Neural progenitor cell (in vitro differentiated cells): ENCODE measurements at regions not wholly inside any gene's neighbourhood (a gene's known extent, or its start where the extent isn't known, plus 50 kb on each side); places are given as distances from the start of the nearest gene placed in this dataset.
A peak's percentile ranks its signal among the peaks of the same experiment; 100 is the strongest.

Experiments
- DNase-seq: peaks from one replicate; pipeline ENCODE4 v3.0.0-alpha.2; 2016; ENCODE audit warnings: low spot score
- H2AFZ ChIP-seq: fragments of 200-600 bp; sonication (generic); replicated peaks from 2 replicates; pipeline ENCODE4 v1.6.1; 2016; ENCODE audit warnings: antibody characterized with exemption
- H3F3A ChIP-seq: fragments of 200-600 bp; sonication (generic); 2 replicates; pipeline ENCODE4 v1.6.1; 2016; ENCODE audit warnings: antibody characterized with exemption, low read depth
- H3K27ac ChIP-seq: fragments of 200-600 bp; sonication (generic); 2 replicates; pipeline ENCODE4 v1.5.1; 2016; ENCODE audit warnings: mild to moderate bottlenecking
- H3K27me3 ChIP-seq: fragments of 200-600 bp; sonication (generic); 2 replicates; pipeline ENCODE4 v1.6.1; 2016; ENCODE audit warnings: mild to moderate bottlenecking, moderate library complexity
- H3K36me3 ChIP-seq: fragments of 200-600 bp; sonication (generic); 2 replicates; pipeline ENCODE4 v1.5.1; 2016
- H3K4me1 ChIP-seq: fragments of 200-600 bp; sonication (generic); 2 replicates; pipeline ENCODE4 v1.6.1; 2016; ENCODE audit warnings: mixed run types
- H3K4me2 ChIP-seq: fragments of 200-600 bp; sonication (generic); 2 replicates; pipeline ENCODE4 v1.6.1; 2016
- H3K4me3 ChIP-seq: fragments of 200-600 bp; sonication (generic); 2 replicates; pipeline ENCODE4 v1.5.1; 2016
- H3K79me2 ChIP-seq: fragments of 200-600 bp; sonication (generic); 2 replicates; pipeline ENCODE4 v1.6.1; 2016; ENCODE audit warnings: low read depth
- H3K9ac ChIP-seq: fragments of 200-600 bp; sonication (generic); 2 replicates; pipeline ENCODE4 v1.6.1; 2016
- H3K9me3 ChIP-seq: fragments of 200-600 bp; sonication (generic); 2 replicates; pipeline ENCODE4 v1.5.1; 2016; ENCODE audit warnings: low read depth
- H4K20me1 ChIP-seq: fragments of 200-600 bp; sonication (generic); 2 replicates; pipeline ENCODE4 v1.6.1; 2016; ENCODE audit warnings: low read depth
- H3K27ac Mint-ChIP-seq: 3 replicates; pipeline ENCODE4 v1.8.0; 2021; ENCODE audit warnings: mixed read lengths
- H3K27me3 Mint-ChIP-seq: 2 replicates; pipeline ENCODE4 v1.8.0; 2022; ENCODE audit warnings: low read depth, mild to moderate bottlenecking, inconsistent platforms, moderate library complexity, mixed read lengths; ENCODE audit not compliant: insufficient read depth
- H3K36me3 Mint-ChIP-seq: 3 replicates; pipeline ENCODE4 v1.8.0; 2021; ENCODE audit warnings: mixed read lengths
- H3K4me1 Mint-ChIP-seq: 3 replicates; pipeline ENCODE4 v1.8.0; 2021; ENCODE audit warnings: mixed read lengths
- H3K4me3 Mint-ChIP-seq: 3 replicates; pipeline ENCODE4 v1.8.0; 2021; ENCODE audit warnings: mild to moderate bottlenecking, moderate library complexity, mixed read lengths
- H3K9me3 Mint-ChIP-seq: 3 replicates; pipeline ENCODE4 v1.8.0; 2020; ENCODE audit warnings: mixed read lengths
- CTCF ChIP-seq: fragments of 200-600 bp; sonication (generic); IDR thresholded peaks from 2 replicates; pipeline ENCODE4 v1.5.1; 2017; ENCODE audit warnings: antibody characterized with exemption, mild to moderate bottlenecking
- EZH2 ChIP-seq: fragments of 200-600 bp; sonication (generic); IDR thresholded peaks from 2 replicates; pipeline ENCODE4 v1.6.1; 2017; ENCODE audit warnings: antibody characterized with exemption, mild to moderate bottlenecking, moderate library complexity
- EZH2phosphoT487 ChIP-seq: fragments of 200-600 bp; sonication (generic); IDR thresholded peaks from 2 replicates; pipeline ENCODE4 v1.6.1; 2017; ENCODE audit warnings: antibody characterized with exemption

- no peaks in the 10 kb centered on the region for H3K4me1 ChIP-seq
- H3K4me1 Mint-ChIP-seq, result no peaks in the 10 kb centered on the region
- H3K4me3 ChIP-seq, result no peak overlapping the region
- H3K36me3 ChIP-seq, result no peaks in the 10 kb centered on the region
- no peak for DNase-seq
- H3K9ac ChIP-seq, result no peak overlapping the region
- no peaks in the 10 kb centered on the region for H4K20me1 ChIP-seq
- no peaks in the 10 kb centered on the region for H3K27me3 Mint-ChIP-seq
- H3K4me2 ChIP-seq, result no peak overlapping the region
- H3K9me3 Mint-ChIP-seq, result peaks cover 6% of the 10 kb centered on the region
- no peak overlapping the region for H2AFZ ChIP-seq
- TF ChIP-seq CTCF (no peak), EZH2 (no peak), EZH2phosphoT487 (no peak)
- H3K27ac Mint-ChIP-seq, result no peak overlapping the region
- H3K27ac ChIP-seq, result no peak overlapping the region
- no peaks in the 10 kb centered on the region for H3K9me3 ChIP-seq
- no peaks in the 10 kb centered on the region for H3K79me2 ChIP-seq
- no peak overlapping the region for H3K4me3 Mint-ChIP-seq
- H3K27me3 ChIP-seq, result no peaks in the 10 kb centered on the region
- no peaks in the 10 kb centered on the region for H3F3A ChIP-seq
- peaks cover under 1% of the 10 kb centered on the region for H3K36me3 Mint-ChIP-seq
Observed at GRCh38 chr5:91687430-91687829, 304.3 kb upstream of the ARRDC3 start.

GRCh38 chr5:91684625-91685024 is 301.5 kb upstream of the ARRDC3 start:
- Histone ChIP-seq H3K79me2 (no peaks in the 10 kb centered on the region), H4K20me1 (no peaks in the 10 kb centered on the region), H3K27me3 (no peaks in the 10 kb centered on the region), H3K9me3 (no peaks in the 10 kb centered on the region), H3F3A (no peaks in the 10 kb centered on the region), H3K4me3 (no peak overlapping the region), H3K27ac (no peak overlapping the region), H3K36me3 (no peaks in the 10 kb centered on the region), H3K9ac (no peak overlapping the region), H3K4me2 (no peak overlapping the region), H3K4me1 (no peaks in the 10 kb centered on the region), H2AFZ (no peak overlapping the region)
- H3K4me3 Mint-ChIP-seq, result no peak overlapping the region
- no peaks in the 10 kb centered on the region for H3K36me3 Mint-ChIP-seq
- H3K4me1 Mint-ChIP-seq, result no peaks in the 10 kb centered on the region
- H3K27me3 Mint-ChIP-seq, result no peaks in the 10 kb centered on the region
- no peak for TF ChIP-seq EZH2
- no peak for TF ChIP-seq EZH2phosphoT487
- TF ChIP-seq CTCF, result no peak
- peaks cover 2% of the 10 kb centered on the region for H3K9me3 Mint-ChIP-seq
- no peak for DNase-seq
- H3K27ac Mint-ChIP-seq, result no peak overlapping the region

GRCh38 chr5:91670563-91670962 is 287.4 kb upstream of the ARRDC3 start:
- peak; percentile 37 for DNase-seq
- H3K27me3 ChIP-seq, result no peaks in the 10 kb centered on the region
- no peaks in the 10 kb centered on the region for H3K36me3 Mint-ChIP-seq
- peak overlapping the region; percentile 73 for H3K27ac Mint-ChIP-seq
- peaks cover 19% of the 10 kb centered on the region for H3K4me1 Mint-ChIP-seq
- no peak overlapping the region for H3K4me3 Mint-ChIP-seq
- no peak overlapping the region for H2AFZ ChIP-seq
- H3K4me2 ChIP-seq, result no peak overlapping the region
- H4K20me1 ChIP-seq, result no peaks in the 10 kb centered on the region
- no peaks in the 10 kb centered on the region for H3K9me3 ChIP-seq
- H3K4me3 ChIP-seq, result no peak overlapping the region
- no peak overlapping the region for H3K9ac ChIP-seq
- TF ChIP-seq CTCF (no peak), EZH2phosphoT487 (no peak), EZH2 (no peak)
- peaks cover 7% of the 10 kb centered on the region for H3K4me1 ChIP-seq
- no peaks in the 10 kb centered on the region for H3K79me2 ChIP-seq
- H3K27me3 Mint-ChIP-seq, result no peaks in the 10 kb centered on the region
- H3F3A ChIP-seq, result no peaks in the 10 kb centered on the region
- H3K36me3 ChIP-seq, result no peaks in the 10 kb centered on the region
- no peak overlapping the region for H3K27ac ChIP-seq
- H3K9me3 Mint-ChIP-seq, result no peaks in the 10 kb centered on the region
